ENCODE measurements at regions not wholly inside any gene's neighbourhood (a gene's known extent, or its start where the extent isn't known, plus 50 kb on each side); places are given as distances from the start of the nearest gene placed in this dataset.
A peak's percentile ranks its signal among the peaks of the same experiment; 100 is the strongest.

DNA sequence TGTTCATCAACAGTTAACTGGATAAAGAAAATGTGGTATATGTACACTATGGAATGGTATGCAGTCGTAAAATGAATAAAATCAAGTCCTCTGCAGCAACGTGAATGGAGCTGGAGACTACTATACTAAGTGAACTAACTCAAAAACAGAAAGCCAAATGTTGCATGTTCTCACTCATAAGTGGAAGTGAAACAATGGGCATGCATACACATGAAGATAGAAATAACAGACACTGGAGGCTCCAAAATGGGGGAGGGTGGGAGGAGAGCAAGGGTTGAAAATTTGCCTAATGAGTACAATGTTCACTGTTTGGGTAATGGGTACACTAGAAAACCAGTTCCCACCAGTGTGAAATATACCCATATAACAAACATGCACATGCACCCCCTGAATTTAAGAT lies 179.5 kb downstream of the ZWINT start (continued):
- TF ChIP-seq ZNF592 (IDR thresholded peaks at IDR 0.05) (no peak), RAD21 (IDR thresholded peaks at IDR 0.05; ENCODE audit: insufficient read depth, low read depth, low read length) (no peak), RCOR1 (conservative IDR thresholded peaks at IDR 0.05; ENCODE audit: low read depth, low read length) (no peak), JUNB (IDR thresholded peaks at IDR 0.05) (peak; percentile 46), MTA2 (IDR thresholded peaks at IDR 0.05; ENCODE audit: low read depth) (peak; percentile 47; the same call in 1 of the 2 replicates), WRNIP1 (IDR thresholded peaks at IDR 0.05; ENCODE audit: borderline replicate concordance, low read depth, low read length) (no peak), SRF (IDR thresholded peaks at IDR 0.05; ENCODE audit: low read depth in 2 of 2, low read length in 2 of 2) (no peak), USF1 (IDR thresholded peaks at IDR 0.05; ENCODE audit: borderline replicate concordance, extremely low read length, insufficient read depth, low read depth, low read length) (no peak), SREBF1 (IDR thresholded peaks at IDR 0.05; ENCODE audit: low read length) (no peak), IKZF2 (IDR thresholded peaks at IDR 0.05) (0 out of 4 replicates have a peak, but pooled peaks have one; percentile 19 to 21), NFIC (IDR thresholded peaks at IDR 0.05; ENCODE audit: low read depth, low read length) (peak; percentile 30; the same call in 1 of the 2 replicates), POU2F2 (IDR thresholded peaks at IDR 0.05; ENCODE audit: borderline replicate concordance, low read depth, low read length) (peak; percentile 60; the same call in 1 of the 3 replicates), CREM (IDR thresholded peaks at IDR 0.05; ENCODE audit: low read depth) (peak; percentile 35; the same call in 1 of the 2 replicates), TCF3 (IDR thresholded peaks at IDR 0.05; ENCODE audit: borderline replicate concordance, insufficient read depth, low read depth, low read length) (no peak), EP300 (IDR thresholded peaks at IDR 0.05; ENCODE audit: borderline replicate concordance in 1 of 2, control insufficient read depth in 1 of 2, low read depth in 2 of 2, low read length in 2 of 2) (no peak), YY1 (IDR thresholded peaks at IDR 0.05; ENCODE audit: low read depth, low read length) (no peak)
- TF ChIP-seq, protein P1, sequence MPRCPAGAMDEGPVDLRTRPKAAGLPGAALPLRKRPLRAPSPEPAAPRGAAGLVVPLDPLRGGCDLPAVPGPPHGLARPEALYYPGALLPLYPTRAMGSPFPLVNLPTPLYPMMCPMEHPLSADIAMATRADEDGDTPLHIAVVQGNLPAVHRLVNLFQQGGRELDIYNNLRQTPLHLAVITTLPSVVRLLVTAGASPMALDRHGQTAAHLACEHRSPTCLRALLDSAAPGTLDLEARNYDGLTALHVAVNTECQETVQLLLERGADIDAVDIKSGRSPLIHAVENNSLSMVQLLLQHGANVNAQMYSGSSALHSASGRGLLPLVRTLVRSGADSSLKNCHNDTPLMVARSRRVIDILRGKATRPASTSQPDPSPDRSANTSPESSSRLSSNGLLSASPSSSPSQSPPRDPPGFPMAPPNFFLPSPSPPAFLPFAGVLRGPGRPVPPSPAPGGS (IDR thresholded peaks at IDR 0.05; ENCODE audit: borderline replicate concordance, insufficient read depth, low read depth, low read length, poor library complexity, severe bottlenecking) = no peak
- TF ChIP-seq, protein P2, sequence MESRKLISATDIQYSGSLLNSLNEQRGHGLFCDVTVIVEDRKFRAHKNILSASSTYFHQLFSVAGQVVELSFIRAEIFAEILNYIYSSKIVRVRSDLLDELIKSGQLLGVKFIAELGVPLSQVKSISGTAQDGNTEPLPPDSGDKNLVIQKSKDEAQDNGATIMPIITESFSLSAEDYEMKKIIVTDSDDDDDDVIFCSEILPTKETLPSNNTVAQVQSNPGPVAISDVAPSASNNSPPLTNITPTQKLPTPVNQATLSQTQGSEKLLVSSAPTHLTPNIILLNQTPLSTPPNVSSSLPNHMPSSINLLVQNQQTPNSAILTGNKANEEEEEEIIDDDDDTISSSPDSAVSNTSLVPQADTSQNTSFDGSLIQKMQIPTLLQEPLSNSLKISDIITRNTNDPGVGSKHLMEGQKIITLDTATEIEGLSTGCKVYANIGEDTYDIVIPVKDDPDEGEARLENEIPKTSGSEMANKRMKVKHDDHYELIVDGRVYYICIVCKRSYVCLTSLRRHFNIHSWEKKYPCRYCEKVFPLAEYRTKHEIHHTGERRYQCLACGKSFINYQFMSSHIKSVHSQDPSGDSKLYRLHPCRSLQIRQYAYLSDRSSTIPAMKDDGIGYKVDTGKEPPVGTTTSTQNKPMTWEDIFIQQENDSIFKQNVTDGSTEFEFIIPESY (IDR thresholded peaks at IDR 0.05) = no peak
- TF ChIP-seq, protein P3, sequence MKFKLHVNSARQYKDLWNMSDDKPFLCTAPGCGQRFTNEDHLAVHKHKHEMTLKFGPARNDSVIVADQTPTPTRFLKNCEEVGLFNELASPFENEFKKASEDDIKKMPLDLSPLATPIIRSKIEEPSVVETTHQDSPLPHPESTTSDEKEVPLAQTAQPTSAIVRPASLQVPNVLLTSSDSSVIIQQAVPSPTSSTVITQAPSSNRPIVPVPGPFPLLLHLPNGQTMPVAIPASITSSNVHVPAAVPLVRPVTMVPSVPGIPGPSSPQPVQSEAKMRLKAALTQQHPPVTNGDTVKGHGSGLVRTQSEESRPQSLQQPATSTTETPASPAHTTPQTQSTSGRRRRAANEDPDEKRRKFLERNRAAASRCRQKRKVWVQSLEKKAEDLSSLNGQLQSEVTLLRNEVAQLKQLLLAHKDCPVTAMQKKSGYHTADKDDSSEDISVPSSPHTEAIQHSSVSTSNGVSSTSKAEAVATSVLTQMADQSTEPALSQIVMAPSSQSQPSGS (IDR thresholded peaks at IDR 0.05; ENCODE audit: low read length) = no peak
